ENCODE measurements at regions not wholly inside any gene's neighbourhood (a gene's known extent, or its start where the extent isn't known, plus 50 kb on each side); places are given as distances from the start of the nearest gene placed in this dataset.

DNA sequence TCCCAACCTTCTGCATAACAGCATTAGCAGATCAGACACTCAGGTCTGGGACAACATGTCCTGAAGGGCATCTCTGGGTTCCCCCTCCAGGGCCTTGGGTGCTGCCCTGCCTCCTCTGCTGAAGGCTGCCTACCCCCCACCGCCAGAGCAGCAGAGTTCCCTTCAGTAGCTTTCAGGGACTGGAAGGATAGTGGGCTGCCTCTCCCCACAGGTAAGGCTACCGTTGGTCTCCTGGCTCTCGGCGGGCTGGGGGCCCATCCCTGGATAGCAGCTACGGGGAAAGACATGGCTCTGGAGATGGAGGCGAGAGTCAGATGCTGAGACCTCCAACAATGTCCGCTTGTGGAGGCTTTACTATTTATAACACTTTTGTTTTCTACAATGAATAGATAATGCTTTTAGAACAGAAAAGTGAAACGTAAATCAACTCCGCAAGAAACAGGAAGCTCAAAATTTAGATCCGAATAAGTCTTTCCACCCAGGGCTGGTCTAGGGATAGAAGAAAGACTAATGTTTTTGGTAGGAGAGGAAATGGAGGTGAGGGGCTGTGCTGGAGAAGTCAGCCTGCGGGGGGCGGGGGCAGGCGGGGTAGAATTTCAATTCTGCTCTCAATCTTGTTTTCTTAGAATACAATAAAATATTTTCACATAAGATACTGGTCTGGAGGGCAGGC lies 58.4 kb downstream of the ARL4C start:
- Histone ChIP-seq H3K4me3 (no peak overlapping the region), H3K27me3 (no peaks in the 10 kb centered on the region), H3K36me3 (replicated peaks in 1 of 2; ENCODE audit: insufficient read depth in 1 of 2, low read depth in 2 of 2) (no peaks in the 10 kb centered on the region), H3K4me1 (no peaks in the 10 kb centered on the region), H3K9me3 (no peaks in the 10 kb centered on the region), H3K27ac (no peak overlapping the region)
- ATAC-seq, result no peak
- WGBS, 2 donors, result 65 to 78% methylated on average over 13 of the region's 13 CpGs
- DNase-seq, result no peak
- intact Hi-C loops (cut with DNase I), result no loop called here
- TF ChIP-seq, protein P1, sequence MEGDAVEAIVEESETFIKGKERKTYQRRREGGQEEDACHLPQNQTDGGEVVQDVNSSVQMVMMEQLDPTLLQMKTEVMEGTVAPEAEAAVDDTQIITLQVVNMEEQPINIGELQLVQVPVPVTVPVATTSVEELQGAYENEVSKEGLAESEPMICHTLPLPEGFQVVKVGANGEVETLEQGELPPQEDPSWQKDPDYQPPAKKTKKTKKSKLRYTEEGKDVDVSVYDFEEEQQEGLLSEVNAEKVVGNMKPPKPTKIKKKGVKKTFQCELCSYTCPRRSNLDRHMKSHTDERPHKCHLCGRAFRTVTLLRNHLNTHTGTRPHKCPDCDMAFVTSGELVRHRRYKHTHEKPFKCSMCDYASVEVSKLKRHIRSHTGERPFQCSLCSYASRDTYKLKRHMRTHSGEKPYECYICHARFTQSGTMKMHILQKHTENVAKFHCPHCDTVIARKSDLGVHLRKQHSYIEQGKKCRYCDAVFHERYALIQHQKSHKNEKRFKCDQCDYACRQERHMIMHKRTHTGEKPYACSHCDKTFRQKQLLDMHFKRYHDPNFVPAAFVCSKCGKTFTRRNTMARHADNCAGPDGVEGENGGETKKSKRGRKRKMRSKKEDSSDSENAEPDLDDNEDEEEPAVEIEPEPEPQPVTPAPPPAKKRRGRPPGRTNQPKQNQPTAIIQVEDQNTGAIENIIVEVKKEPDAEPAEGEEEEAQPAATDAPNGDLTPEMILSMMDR (IDR thresholded peaks at IDR 0.05), result no peak
- TF ChIP-seq POLR2A (IDR thresholded peaks at IDR 0.05), result no peak

DNA sequence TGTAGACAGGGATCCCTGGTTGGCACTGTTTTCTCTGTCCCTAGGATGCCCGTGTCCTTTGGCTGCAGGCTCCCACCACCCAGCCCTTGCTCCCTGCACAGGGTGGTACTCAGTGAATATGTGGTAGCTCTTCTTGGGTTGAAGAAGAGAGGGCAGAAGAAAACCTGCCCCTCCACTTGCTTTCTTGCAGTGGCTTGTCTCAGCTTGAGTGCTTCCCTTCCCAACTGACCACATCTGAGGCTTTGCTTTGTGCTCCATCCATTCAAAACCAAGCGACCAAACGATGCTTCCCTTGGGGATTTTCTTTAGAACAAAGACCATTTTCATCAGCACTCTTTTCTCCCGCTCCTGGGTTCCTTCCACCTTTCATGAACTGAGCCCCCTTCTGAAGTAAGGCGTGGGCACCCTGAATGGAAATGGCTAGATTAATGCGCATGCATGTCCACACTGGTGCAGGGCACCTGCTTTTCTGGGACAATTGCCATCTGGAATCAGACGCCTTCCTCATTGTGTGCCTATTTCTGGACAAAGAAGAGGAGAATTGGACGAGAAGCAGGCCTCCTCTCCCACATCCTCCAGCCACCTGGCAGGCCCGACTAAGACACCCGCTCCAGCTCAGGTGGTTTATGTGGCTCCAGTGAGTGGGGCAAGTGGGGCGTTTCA lies 59.1 kb downstream of the ARL4C start:
- WGBS, 2 donors, result 70 to 74% methylated on average over 7 to 11 of the region's 11 CpGs
- Histone ChIP-seq H3K27me3 (no peaks in the 10 kb centered on the region), H3K9me3 (no peaks in the 10 kb centered on the region), H3K36me3 (replicated peaks in 1 of 2; ENCODE audit: insufficient read depth in 1 of 2, low read depth in 2 of 2) (no peaks in the 10 kb centered on the region), H3K27ac (no peak overlapping the region), H3K4me3 (no peak overlapping the region), H3K4me1 (no peaks in the 10 kb centered on the region)
- intact Hi-C loops (cut with DNase I), result no loop called here
- ATAC-seq (no peak), DNase-seq (no peak)
- TF ChIP-seq, protein P1 (IDR thresholded peaks at IDR 0.05), result no peak
- TF ChIP-seq POLR2A (IDR thresholded peaks at IDR 0.05), result no peak

DNA sequence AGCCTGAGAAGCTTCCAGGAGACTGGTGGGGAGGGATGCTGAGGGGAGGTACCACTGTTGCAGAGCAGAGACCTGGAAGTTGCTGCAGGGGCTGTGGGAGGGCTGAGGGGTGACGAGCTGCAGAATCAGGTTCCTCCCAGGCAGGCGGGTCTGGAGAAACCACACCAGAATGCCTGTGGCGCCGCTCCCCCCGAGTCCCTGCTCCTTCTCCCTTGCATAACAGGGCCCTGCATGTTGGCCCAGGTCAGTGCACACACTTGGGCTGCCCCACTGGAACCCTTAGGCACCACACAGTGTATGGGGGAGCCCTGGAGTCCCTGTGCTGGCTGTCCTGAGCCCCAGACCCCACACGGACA lies 60.4 kb downstream of the ARL4C start:
- TF ChIP-seq, protein P1 (IDR thresholded peaks at IDR 0.05), result no peak
- TF ChIP-seq POLR2A (IDR thresholded peaks at IDR 0.05), result no peak
- ATAC-seq (no peak), DNase-seq (no peak)
- H3K4me3 ChIP-seq, result no peak overlapping the region
- H3K9me3 ChIP-seq, result no peaks in the 10 kb centered on the region
- H3K27ac ChIP-seq, result no peak overlapping the region
- no peaks in the 10 kb centered on the region for H3K4me1 ChIP-seq
- intact Hi-C loops (cut with DNase I), result no loop called here
- H3K36me3 ChIP-seq (replicated peaks in 1 of 2; ENCODE audit: insufficient read depth in 1 of 2, low read depth in 2 of 2), result no peaks in the 10 kb centered on the region
- no peaks in the 10 kb centered on the region for H3K27me3 ChIP-seq
- WGBS, 2 donors, result 69 to 75% methylated on average over 4 to 6 of the region's 6 CpGs

DNA sequence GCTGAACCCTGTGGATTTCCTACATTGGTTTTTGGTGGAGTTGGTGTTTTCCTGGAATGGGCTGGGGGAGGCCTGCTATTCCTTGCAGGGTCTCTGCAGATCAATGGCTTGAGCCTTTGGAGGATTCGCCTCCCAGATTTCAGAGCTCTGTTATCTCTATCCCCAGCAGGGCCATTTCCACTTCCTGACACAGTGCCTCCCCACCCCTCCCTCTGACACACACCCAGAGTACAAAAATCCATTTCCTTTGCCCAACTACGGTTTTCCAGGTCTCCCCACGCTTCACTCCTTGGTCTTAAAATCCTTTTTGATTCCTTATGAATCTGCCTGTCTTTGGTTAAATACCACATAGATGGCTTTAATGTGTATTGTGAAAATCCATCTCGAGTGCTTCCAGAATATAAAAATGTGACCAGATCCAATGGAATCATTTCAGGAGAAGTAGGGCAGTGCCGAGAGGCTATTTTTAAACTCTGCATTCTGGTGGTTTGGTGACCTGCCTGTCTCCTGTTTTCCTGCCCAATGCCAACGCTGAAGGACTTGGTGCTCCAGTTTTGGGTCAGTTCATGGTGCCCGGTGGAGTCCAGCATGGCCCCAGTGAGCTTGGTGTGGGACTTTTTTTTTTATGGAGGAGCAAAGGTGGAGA lies 60.9 kb downstream of the ARL4C start:
- TF ChIP-seq, protein P1 (IDR thresholded peaks at IDR 0.05), result no peak
- TF ChIP-seq POLR2A (IDR thresholded peaks at IDR 0.05), result no peak
- H3K36me3 ChIP-seq (replicated peaks in 1 of 2; ENCODE audit: insufficient read depth in 1 of 2, low read depth in 2 of 2), result no peaks in the 10 kb centered on the region
- DNase-seq, result no peak
- no peaks in the 10 kb centered on the region for H3K4me1 ChIP-seq
- ATAC-seq, result no peak
- 61 to 67% methylated on average over 6 to 7 of the region's 7 CpGs for WGBS, 2 donors
- no peaks in the 10 kb centered on the region for H3K27me3 ChIP-seq
- no peaks in the 10 kb centered on the region for H3K9me3 ChIP-seq
- H3K27ac ChIP-seq, result no peak overlapping the region
- intact Hi-C loops (cut with DNase I), result no loop called here
- no peak overlapping the region for H3K4me3 ChIP-seq

All from body of pancreas (tissue), 4 donors.